HCT116 (cell line): ENCODE measurements at regions not wholly inside any gene's neighbourhood (a gene's known extent, or its start where the extent isn't known, plus 50 kb on each side); places are given as distances from the start of the nearest gene placed in this dataset.

Experiments
- ATAC-seq: fragments of 200-7000 bp; cut with Tn5 transposase; 2 replicates; pipeline ENCODE4 v1.9.1; 2020; ENCODE audit warnings: mild to moderate bottlenecking, moderate library complexity
- BruUV-seq: library from RNA; stranded (reverse); fragments of 400-500 nt; replicated peaks from 2 replicates; lab custom pipeline; 2021; lab: Mats Ljungman, UMichigan
- CTCF ChIA-PET: fragments of 300-600 bp; sonication (Branson Sonifier 250); formaldehyde crosslinking; loops from one replicate; lab custom pipeline; 2021; ENCODE audit warnings: antibody characterized with exemption; lab: Charles Lee
- POLR2A ChIA-PET: fragments of 300-600, 350-600 bp; sonication (Branson Sonifier 250); formaldehyde crosslinking; loops from one replicate; lab custom pipeline; 2021; ENCODE audit warnings: antibody characterized with exemption; lab: Charles Lee
- RAD21 ChIA-PET, 2 experiments: fragments of 300-600 bp; sonication (Branson Sonifier 250); formaldehyde crosslinking; loops; one replicate each; lab custom pipeline; 2023; ENCODE audit warnings: low total read pairs in 2 of 2; ENCODE audit not compliant: uncharacterized antibody in 2 of 2, unreplicated experiment in 2 of 2, low non-redundant PET in 1 of 2; lab: Charles Lee
- DNase-seq: peaks from one replicate; pipeline ENCODE4 v3.0.0-alpha.2; 2010; ENCODE audit warnings: low read depth, low spot score
- H2AFZ ChIP-seq: fragments of 200-600 bp; shearing (Covaris generic), sonication (generic); 2 replicates; pipeline ENCODE4 v1.6.1; 2017; ENCODE audit warnings: low read depth, mixed run types, mixed read lengths, antibody characterized with exemption, low read length; ENCODE audit not compliant: poor library complexity, severe bottlenecking
- H3K27ac ChIP-seq: 2 replicates; pipeline ENCODE4 v1.5.1; 2012; ENCODE audit warnings: low read depth, low read length
- H3K27me3 ChIP-seq: fragments of 200-600 bp; sonication (generic); 2 replicates; pipeline ENCODE4 v1.6.1; 2016; ENCODE audit warnings: mixed run types, low read length, mixed read lengths; ENCODE audit not compliant: insufficient read depth
- H3K36me3 ChIP-seq, 2 experiments: fragments of 200-500 bp in 1 of 2; fragments of 200-600 bp in 1 of 2; sonication (Bioruptor generic) in 1 of 2; sonication (generic) in 1 of 2; 2 replicates each; pipeline versions ENCODE4 v1.5.1 to v1.6.1; 2014 to 2016; ENCODE audit warnings: low read length in 2 of 2, inconsistent platforms in 1 of 2, mixed read lengths in 1 of 2, mixed run types in 1 of 2; ENCODE audit not compliant: insufficient read depth in 2 of 2, control insufficient read depth in 1 of 2
- H3K4me1 ChIP-seq, 2 experiments: fragments of 200-600 bp in 1 of 2; sonication (generic) in 1 of 2; 2 replicates each; pipeline versions ENCODE4 v1.5.1 to v1.6.1; 2012 to 2017; ENCODE audit warnings: low read length in 2 of 2, inconsistent platforms in 1 of 2, mild to moderate bottlenecking in 1 of 2, mixed read lengths in 1 of 2, mixed run types in 1 of 2, moderate library complexity in 1 of 2; ENCODE audit not compliant: insufficient read depth in 2 of 2, control insufficient read depth in 1 of 2
- H3K4me2 ChIP-seq: fragments of 200-600 bp; sonication (generic); 2 replicates; pipeline ENCODE4 v1.6.1; 2017; ENCODE audit warnings: mixed run types, low read length, mixed read lengths
- H3K4me3 ChIP-seq, 2 experiments: fragments of 200-600 bp in 1 of 2; sonication (generic) in 1 of 2; replicated peaks in 1 of 2; 2 replicates each; pipeline ENCODE4 v1.5.1; 2011 to 2016; ENCODE audit warnings: low read length in 2 of 2, control low read depth in 1 of 2, low read depth in 1 of 2, mild to moderate bottlenecking in 1 of 2, mixed read lengths in 1 of 2, mixed run types in 1 of 2
- H3K79me2 ChIP-seq: fragments of 200-600 bp; sonication (generic); 2 replicates; pipeline ENCODE4 v1.6.1; 2017; ENCODE audit warnings: mild to moderate bottlenecking, mixed run types, low read length, moderate library complexity, mixed read lengths; ENCODE audit not compliant: insufficient read depth
- H3K9ac ChIP-seq: fragments of 200-600 bp; sonication (generic); 2 replicates; pipeline ENCODE4 v1.6.1; 2016; ENCODE audit warnings: low read length, mixed read lengths
- H3K9me2 ChIP-seq: fragments of 200-600 bp; sonication (generic), shearing (Covaris generic); 2 replicates; pipeline ENCODE4 v1.6.1; 2017; ENCODE audit warnings: mixed run types, mild to moderate bottlenecking, moderate library complexity; ENCODE audit not compliant: insufficient read depth
- H3K9me3 ChIP-seq, 2 experiments: fragments of 200-500 bp in 1 of 2; fragments of 200-600 bp in 1 of 2; sonication (Bioruptor generic) in 1 of 2; sonication (generic) in 1 of 2; 2 replicates each; pipeline ENCODE4 v1.6.1; 2014 to 2017; ENCODE audit warnings: low read length in 2 of 2, mixed read lengths in 2 of 2, inconsistent platforms in 1 of 2, low read depth in 1 of 2, mild to moderate bottlenecking in 1 of 2, mixed run types in 1 of 2, moderate library complexity in 1 of 2; ENCODE audit not compliant: control insufficient read depth in 1 of 2, insufficient read depth in 1 of 2
- H4K20me1 ChIP-seq: fragments of 200-600 bp; sonication (generic), shearing (Covaris generic); 2 replicates; pipeline ENCODE4 v1.6.1; 2017; ENCODE audit warnings: mixed run types, mild to moderate bottlenecking, moderate library complexity; ENCODE audit not compliant: insufficient read depth
- CBX3 ChIP-seq: IDR thresholded peaks from 2 replicates; pipeline ENCODE4 v1.6.1; 2012; ENCODE audit warnings: low read depth
- CTCF ChIP-seq, 3 experiments: fragments of 200-600 bp in 1 of 3; sonication (generic) in 1 of 3; IDR thresholded peaks in 2 of 3; conservative IDR thresholded peaks in 1 of 3; 2 replicates each; pipeline ENCODE4 v1.5.1; 2012 to 2017; ENCODE audit warnings: low read depth in 2 of 3, low read length in 2 of 3, antibody characterized with exemption in 1 of 3, borderline replicate concordance in 1 of 3, control low read depth in 1 of 3, mild to moderate bottlenecking in 1 of 3, mixed read lengths in 1 of 3, mixed run types in 1 of 3, moderate library complexity in 1 of 3; ENCODE audit not compliant: insufficient read depth in 1 of 3
- EGR1 ChIP-seq: IDR thresholded peaks from 2 replicates; pipeline ENCODE4 v1.6.1; 2012; ENCODE audit warnings: low read depth
- EZH2 ChIP-seq: fragments of 200-600 bp; sonication (generic); IDR thresholded peaks from 2 replicates; pipeline ENCODE4 v1.6.1; 2017; ENCODE audit warnings: antibody characterized with exemption, mixed run types
- RAD21 ChIP-seq: IDR thresholded peaks from 2 replicates; pipeline ENCODE4 v1.6.1; 2012; ENCODE audit warnings: low read depth, mild to moderate bottlenecking
- REST ChIP-seq: IDR thresholded peaks from 2 replicates; pipeline ENCODE4 v1.6.1; 2012; ENCODE audit warnings: low read depth
- SP1 ChIP-seq: IDR thresholded peaks from 2 replicates; pipeline ENCODE4 v1.6.1; 2012; ENCODE audit warnings: low read depth
- SRF ChIP-seq: IDR thresholded peaks from 2 replicates; pipeline ENCODE4 v1.6.1; 2012; ENCODE audit warnings: low read depth
- YY1 ChIP-seq: IDR thresholded peaks from 2 replicates; pipeline ENCODE4 v1.6.1; 2011; ENCODE audit warnings: low read length, low read depth, moderate library complexity, mild to moderate bottlenecking; ENCODE audit not compliant: insufficient replicate concordance; ENCODE audit errors: extremely low read depth
- ZBTB33 ChIP-seq: IDR thresholded peaks from 2 replicates; pipeline ENCODE4 v1.6.1; 2011; ENCODE audit warnings: mild to moderate bottlenecking, low read length, moderate library complexity; ENCODE audit not compliant: insufficient replicate concordance; ENCODE audit errors: extremely low read depth
- ZNF274 ChIP-seq: fragments of 200-500 bp; sonication (Bioruptor generic); IDR thresholded peaks from 2 replicates; pipeline ENCODE4 v1.6.1; 2014; ENCODE audit warnings: mild to moderate bottlenecking, low read depth, low read length, inconsistent platforms
- intact Hi-C: fragments of 100-400 bp; cut with micrococcal nuclease; formaldehyde crosslinking; loops from 2 replicates; pipeline ENCODE4 v1.10.0; 2022

- intact Hi-C loops: no loop called here
- no peak overlapping the region for H3K9ac ChIP-seq
- TF ChIP-seq ZBTB33: no peak
- no peak for TF ChIP-seq RAD21
- TF ChIP-seq EZH2: no peak
- no peak for TF ChIP-seq REST
- TF ChIP-seq YY1: no peak
- TF ChIP-seq ZNF274: no peak
- no peak for TF ChIP-seq CTCF (IDR thresholded peaks at IDR 0.05 in 2 of 3, conservative IDR thresholded peaks at IDR 0.05 in 1 of 3; ENCODE audit: borderline replicate concordance in 1 of 3, insufficient read depth in 1 of 3, low read depth in 2 of 3, low read length in 2 of 3)
- no peak for TF ChIP-seq EGR1
- no peak for TF ChIP-seq SP1
- no peak for TF ChIP-seq CBX3
- no peak for TF ChIP-seq SRF
- no TSS peak for BruUV-seq
- no peaks in the 10 kb centered on the region for H3K27me3 ChIP-seq
- no peaks in the 10 kb centered on the region for H3K36me3 ChIP-seq
- H4K20me1 ChIP-seq: no peaks in the 10 kb centered on the region
- POLR2A ChIA-PET: no interaction called here
- H3K4me1 ChIP-seq: peaks cover 0 to 5% of the 10 kb centered on the region in 2 experiments; a peak in 1 of 4 replicates
- H3K79me2 ChIP-seq: no peaks in the 10 kb centered on the region
- DNase-seq: no peak
- H2AFZ ChIP-seq: no peak overlapping the region
- H3K9me2 ChIP-seq: no peaks in the 10 kb centered on the region; the same call in 1 of the 2 replicates
- no peak for ATAC-seq
- RAD21 ChIA-PET: no interaction called here
- no peak overlapping the region for H3K27ac ChIP-seq
- no peaks in the 10 kb centered on the region for H3K9me3 ChIP-seq
- H3K4me3 ChIP-seq: no peak overlapping the region
- CTCF ChIA-PET: no interaction called here
- H3K4me2 ChIP-seq: no peak overlapping the region
These were observed 111.3 kb downstream of the NUDT12 start for GRCh38 chr5:103451261-103451660.
